ENCODE measurements at regions not wholly inside any gene's neighbourhood (a gene's known extent, or its start where the extent isn't known, plus 50 kb on each side); places are given as distances from the start of the nearest gene placed in this dataset.

DNA sequence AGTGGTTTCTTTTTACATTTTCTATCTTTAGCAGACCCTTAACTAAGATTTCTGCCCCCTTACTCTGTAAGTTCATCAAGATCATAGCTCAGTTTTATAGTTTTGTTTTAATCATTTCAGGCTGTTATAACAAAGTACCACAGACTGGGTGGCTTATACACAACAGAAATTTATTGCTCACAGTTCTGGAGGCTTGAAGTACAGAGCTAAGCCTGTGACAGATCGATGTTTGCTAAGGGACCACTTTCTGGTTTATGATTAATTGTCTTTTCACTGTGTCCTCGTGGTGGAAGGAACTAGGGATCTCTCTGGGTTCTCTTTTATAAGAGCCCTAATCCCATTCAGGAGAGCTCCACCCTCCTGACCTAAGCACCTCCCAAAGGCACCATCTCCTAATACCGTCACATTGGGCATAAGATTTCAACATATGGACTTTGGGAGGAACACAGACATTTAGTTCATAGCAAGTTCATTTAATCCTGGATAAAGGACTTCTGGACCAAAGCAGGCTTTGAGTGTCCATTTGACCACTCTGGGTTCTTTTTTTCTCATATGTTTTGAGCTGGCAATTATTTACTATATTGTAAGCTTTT, 137.0 kb upstream of the IL15 start:
- TF ChIP-seq, protein P1, sequence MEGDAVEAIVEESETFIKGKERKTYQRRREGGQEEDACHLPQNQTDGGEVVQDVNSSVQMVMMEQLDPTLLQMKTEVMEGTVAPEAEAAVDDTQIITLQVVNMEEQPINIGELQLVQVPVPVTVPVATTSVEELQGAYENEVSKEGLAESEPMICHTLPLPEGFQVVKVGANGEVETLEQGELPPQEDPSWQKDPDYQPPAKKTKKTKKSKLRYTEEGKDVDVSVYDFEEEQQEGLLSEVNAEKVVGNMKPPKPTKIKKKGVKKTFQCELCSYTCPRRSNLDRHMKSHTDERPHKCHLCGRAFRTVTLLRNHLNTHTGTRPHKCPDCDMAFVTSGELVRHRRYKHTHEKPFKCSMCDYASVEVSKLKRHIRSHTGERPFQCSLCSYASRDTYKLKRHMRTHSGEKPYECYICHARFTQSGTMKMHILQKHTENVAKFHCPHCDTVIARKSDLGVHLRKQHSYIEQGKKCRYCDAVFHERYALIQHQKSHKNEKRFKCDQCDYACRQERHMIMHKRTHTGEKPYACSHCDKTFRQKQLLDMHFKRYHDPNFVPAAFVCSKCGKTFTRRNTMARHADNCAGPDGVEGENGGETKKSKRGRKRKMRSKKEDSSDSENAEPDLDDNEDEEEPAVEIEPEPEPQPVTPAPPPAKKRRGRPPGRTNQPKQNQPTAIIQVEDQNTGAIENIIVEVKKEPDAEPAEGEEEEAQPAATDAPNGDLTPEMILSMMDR (IDR thresholded peaks at IDR 0.05), result no peak

DNA sequence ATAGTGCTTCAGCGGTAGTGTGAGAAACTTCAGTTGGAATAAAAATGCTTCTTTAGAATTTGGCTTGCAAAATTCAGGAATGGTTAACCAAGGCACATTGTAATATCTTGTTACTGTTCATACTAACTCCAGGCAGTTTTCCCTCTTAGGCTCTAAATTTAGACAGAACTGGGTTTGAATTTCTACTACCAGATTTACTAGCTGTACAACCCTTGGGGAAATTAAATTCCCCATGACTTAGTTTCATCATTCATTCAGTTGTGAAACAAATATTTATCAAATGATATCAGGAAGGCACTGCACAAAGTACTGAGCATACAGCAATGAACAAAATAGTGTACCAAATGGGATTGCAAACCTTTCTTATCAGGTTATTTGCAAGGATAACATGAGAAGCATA, 135.0 kb upstream of the IL15 start:
- TF ChIP-seq, protein P1 (IDR thresholded peaks at IDR 0.05), result no peak

DNA sequence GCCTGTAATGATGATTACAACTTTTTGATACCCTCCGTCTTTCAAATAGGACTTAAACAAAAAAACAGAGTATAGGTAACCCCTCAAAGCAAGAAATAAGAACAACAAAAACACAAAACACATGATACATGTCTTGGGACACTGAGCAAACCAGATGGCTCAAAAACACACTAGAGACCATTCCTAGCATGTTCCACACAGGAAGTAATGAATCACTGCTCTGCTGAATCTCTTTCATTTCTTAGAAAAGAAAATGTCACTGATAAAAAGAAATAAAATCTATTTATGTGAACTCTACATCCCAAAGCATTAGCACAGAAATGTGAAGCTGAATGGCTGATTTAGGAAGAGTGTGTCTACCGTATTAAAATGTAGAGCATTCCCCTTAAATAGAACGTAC, 134.5 kb upstream of the IL15 start:
- TF ChIP-seq, protein P1 (IDR thresholded peaks at IDR 0.05), result no peak

DNA sequence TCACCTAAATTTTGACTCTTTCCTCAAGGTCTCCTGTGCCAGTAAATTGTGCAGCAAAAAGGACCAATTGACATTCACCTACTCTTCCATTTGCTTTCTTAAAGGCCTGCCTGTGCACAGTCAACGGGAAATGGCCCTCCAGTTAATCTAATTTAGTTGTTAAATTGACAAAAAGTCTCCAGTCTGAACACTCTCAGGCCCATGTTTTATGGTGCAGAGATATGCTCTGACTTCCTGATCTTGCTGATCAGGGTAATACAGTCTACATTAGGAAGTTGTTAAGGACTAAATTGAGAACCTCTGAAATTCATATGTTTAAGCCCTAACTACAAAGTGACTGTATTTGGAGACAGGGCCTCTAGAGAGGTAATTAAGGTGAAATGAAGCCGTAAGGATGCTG, 133.6 kb upstream of the IL15 start:
- TF ChIP-seq, protein P1 (IDR thresholded peaks at IDR 0.05), result no peak

DNA sequence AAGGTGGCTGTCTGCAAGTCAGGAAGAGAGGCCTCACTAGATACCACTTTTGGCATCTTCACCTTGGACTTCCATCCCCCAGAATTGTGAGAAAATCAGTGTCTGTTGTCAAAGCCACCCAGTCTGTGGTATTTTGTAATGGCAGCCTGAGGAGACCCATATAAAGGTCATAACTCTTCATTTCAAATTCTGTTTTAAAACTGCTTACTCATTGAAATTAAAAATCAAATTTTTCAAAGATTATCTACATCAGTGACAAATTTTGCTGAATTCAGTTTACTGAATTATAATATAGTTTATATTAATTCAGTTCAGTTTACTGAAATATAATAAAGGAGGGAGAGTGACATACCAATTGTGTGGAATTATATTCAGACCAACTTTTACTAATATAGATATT, 133.1 kb upstream of the IL15 start:
- TF ChIP-seq, protein P1 (IDR thresholded peaks at IDR 0.05), result no peak

DNA sequence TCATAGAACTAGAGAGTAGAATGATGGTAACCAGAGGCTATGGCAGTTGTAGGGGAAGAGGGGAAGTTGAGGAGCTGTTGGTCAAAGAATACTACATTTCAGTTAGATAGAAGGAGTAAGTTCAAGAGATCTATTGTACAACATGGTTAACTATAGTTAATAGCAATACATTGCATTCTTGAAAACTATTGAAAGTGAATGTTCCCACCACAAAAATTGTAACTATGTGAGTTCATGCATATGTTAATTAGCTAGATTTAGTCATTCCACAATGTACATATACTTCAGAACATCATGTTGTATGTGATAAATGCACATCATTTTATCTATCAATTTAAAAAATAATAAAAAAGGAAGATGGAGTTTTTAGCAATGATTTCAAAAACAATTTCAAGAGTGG, 125.3 kb upstream of the IL15 start:
- TF ChIP-seq, protein P1 (IDR thresholded peaks at IDR 0.05), result no peak

DNA sequence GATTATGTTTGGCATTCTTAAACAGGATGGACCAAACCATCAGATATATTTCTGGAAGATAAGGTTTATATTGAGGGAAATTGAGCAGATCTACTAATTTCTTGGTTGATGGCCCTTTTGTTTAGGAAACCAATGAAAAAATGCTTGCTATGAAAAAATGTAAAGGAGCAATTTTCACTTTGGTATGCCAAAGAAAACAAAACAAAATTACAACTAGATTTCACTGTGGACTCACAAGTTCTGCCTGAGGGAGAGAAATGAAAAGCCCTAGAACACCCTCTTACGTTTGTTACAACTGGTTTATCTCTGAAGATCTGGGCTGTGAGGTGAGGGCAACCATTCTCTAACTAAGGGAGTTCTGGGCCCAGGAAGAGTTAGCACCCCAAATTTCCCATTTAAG, 122.5 kb upstream of the IL15 start:
- TF ChIP-seq, protein P1 (IDR thresholded peaks at IDR 0.05), result no peak

DNA sequence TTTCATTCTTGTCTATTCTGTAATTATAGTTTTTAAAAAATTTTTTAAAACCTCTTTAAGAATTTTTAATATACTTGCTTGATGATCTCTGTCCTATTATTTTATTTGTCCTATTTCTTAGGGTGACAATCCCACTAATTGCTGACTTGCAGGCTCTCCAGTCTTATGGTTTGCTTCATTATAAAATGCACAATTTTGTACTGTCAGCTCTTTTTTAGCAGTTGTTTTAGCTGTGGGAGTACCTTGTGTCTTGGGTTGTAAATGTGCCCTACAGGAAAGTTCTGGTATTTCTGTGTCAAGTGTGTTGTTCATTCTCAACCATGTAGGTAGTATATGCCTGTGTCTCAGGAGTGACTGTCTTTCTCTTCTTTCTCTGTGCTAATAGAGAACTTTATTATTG, 118.2 kb upstream of the IL15 start:
- TF ChIP-seq, protein P1 (IDR thresholded peaks at IDR 0.05), result no peak

All from LNCAP (cell line).